Suprapubic skin (tissue), 4 donors: ENCODE measurements at regions not wholly inside any gene's neighbourhood (a gene's known extent, or its start where the extent isn't known, plus 50 kb on each side); places are given as distances from the start of the nearest gene placed in this dataset.

ENCODE experiments used
- DNase-seq, 2 donors: peaks; one replicate each; pipeline ENCODE4 v3.0.0-alpha.2; 2019; ENCODE audit warnings: low spot score in 2 of 2
- H3K27ac ChIP-seq: fragments of 200-600 bp; sonication (generic); one replicate; pipeline ENCODE4 v1.5.1; 2019
- H3K27me3 ChIP-seq: fragments of 200-600 bp; sonication (generic); one replicate; pipeline ENCODE4 v1.5.1; 2019
- H3K36me3 ChIP-seq: fragments of 200-600 bp; sonication (generic); one replicate; pipeline ENCODE4 v1.5.1; 2019
- H3K4me1 ChIP-seq: fragments of 200-600 bp; sonication (generic); one replicate; pipeline ENCODE4 v1.5.1; 2019
- H3K4me3 ChIP-seq: fragments of 200-600 bp; sonication (generic); one replicate; pipeline ENCODE4 v1.5.1; 2019; ENCODE audit warnings: mild to moderate bottlenecking
- H3K9me3 ChIP-seq: fragments of 200-600 bp; sonication (generic); one replicate; pipeline ENCODE4 v1.5.1; 2019
- EP300 ChIP-seq: sonication (generic); formaldehyde crosslinking; IDR thresholded peaks from one replicate; pipeline ENCODE4 v1.6.1; 2017; ENCODE audit warnings: antibody characterized with exemption
- POLR2A ChIP-seq, 2 donors: fragments of 450-650 bp; IDR thresholded peaks; one replicate each; pipeline ENCODE4 v1.6.1; 2017; ENCODE audit warnings: antibody characterized with exemption in 2 of 2, mild to moderate bottlenecking in 2 of 2, moderate library complexity in 2 of 2
- POLR2AphosphoS5 ChIP-seq, 3 donors: sonication (generic); formaldehyde crosslinking; IDR thresholded peaks; one replicate each; pipeline ENCODE4 v1.6.1; 2017; ENCODE audit warnings: antibody characterized with exemption in 3 of 3
- WGBS: methylation state at CpG from one replicate; pipeline ENCODE4 v1.1.5; 2018; 5-methylcytosine and 5-hydroxymethylcytosine counted together
- TF ChIP-seq, protein P1 (sequence below), 2 donors: fragments of 200-600 bp in 1 of 2; fragments of 450-650 bp in 1 of 2; sonication (generic) in 1 of 2; IDR thresholded peaks; one replicate each; pipeline ENCODE4 v1.5.1; 2016 to 2019; ENCODE audit warnings: antibody characterized with exemption in 2 of 2, mild to moderate bottlenecking in 1 of 2, moderate library complexity in 1 of 2

GRCh38 chr10:25120188-25120587 lies 54.6 kb upstream of the GPR158 start:
- no peak overlapping the region for H3K4me3 ChIP-seq
- TF ChIP-seq, protein P1, sequence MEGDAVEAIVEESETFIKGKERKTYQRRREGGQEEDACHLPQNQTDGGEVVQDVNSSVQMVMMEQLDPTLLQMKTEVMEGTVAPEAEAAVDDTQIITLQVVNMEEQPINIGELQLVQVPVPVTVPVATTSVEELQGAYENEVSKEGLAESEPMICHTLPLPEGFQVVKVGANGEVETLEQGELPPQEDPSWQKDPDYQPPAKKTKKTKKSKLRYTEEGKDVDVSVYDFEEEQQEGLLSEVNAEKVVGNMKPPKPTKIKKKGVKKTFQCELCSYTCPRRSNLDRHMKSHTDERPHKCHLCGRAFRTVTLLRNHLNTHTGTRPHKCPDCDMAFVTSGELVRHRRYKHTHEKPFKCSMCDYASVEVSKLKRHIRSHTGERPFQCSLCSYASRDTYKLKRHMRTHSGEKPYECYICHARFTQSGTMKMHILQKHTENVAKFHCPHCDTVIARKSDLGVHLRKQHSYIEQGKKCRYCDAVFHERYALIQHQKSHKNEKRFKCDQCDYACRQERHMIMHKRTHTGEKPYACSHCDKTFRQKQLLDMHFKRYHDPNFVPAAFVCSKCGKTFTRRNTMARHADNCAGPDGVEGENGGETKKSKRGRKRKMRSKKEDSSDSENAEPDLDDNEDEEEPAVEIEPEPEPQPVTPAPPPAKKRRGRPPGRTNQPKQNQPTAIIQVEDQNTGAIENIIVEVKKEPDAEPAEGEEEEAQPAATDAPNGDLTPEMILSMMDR (IDR thresholded peaks at IDR 0.05): no peak
- TF ChIP-seq POLR2AphosphoS5 (IDR thresholded peaks at IDR 0.05) (no peak), POLR2A (IDR thresholded peaks at IDR 0.05) (no peak), EP300 (no peak)
- DNase-seq: no peak
- H3K27ac ChIP-seq: no peak overlapping the region
- H3K9me3 ChIP-seq: no peaks in the 10 kb centered on the region
- 93% methylated on average over 3 of the region's 3 CpGs for WGBS
- no peaks in the 10 kb centered on the region for H3K4me1 ChIP-seq
- H3K27me3 ChIP-seq: peaks cover 6% of the 10 kb centered on the region
- H3K36me3 ChIP-seq: no peaks in the 10 kb centered on the region
